Stomach (tissue), 8 donors: ENCODE measurements at regions not wholly inside any gene's neighbourhood (a gene's known extent, or its start where the extent isn't known, plus 50 kb on each side); places are given as distances from the start of the nearest gene placed in this dataset.
"Not testable (repeated sequence)": the region's sequence is repeated elsewhere in the genome, so short reads cannot be mapped to it uniquely, and the experiment has no call there.

ENCODE experiments used
- DNase-seq, 2 donors: peaks; one replicate each; pipeline versions ENCODE4 v3.0.0 to v3.0.0-alpha.2; 2013 to 2019
- H3K27ac ChIP-seq, 5 donors: fragments of 200-600 bp in 4 of 5; sonication (generic) in 4 of 5; one replicate each; pipeline ENCODE4 v1.5.1; 2013 to 2019; ENCODE audit warnings: mild to moderate bottlenecking in 1 of 5, moderate library complexity in 1 of 5
- H3K27me3 ChIP-seq, 3 donors: fragments of 200-600 bp; sonication (generic); one replicate each; pipeline ENCODE4 v1.5.1; 2017 to 2019; ENCODE audit warnings: mixed run types in 1 of 3
- H3K36me3 ChIP-seq, 4 donors: fragments of 200-600 bp; sonication (generic); 1 replicate in 3 of 4; 2 replicates in 1 of 4; pipeline ENCODE4 v1.5.1; 2016 to 2019
- H3K4me1 ChIP-seq, 4 donors: fragments of 200-600 bp; sonication (generic); one replicate each; pipeline ENCODE4 v1.5.1; 2016 to 2019
- H3K4me3 ChIP-seq, 4 donors: fragments of 200-600 bp; sonication (generic) in 3 of 4; one replicate each; pipeline ENCODE4 v1.5.1; 2016 to 2019; ENCODE audit warnings: mild to moderate bottlenecking in 1 of 4
- H3K9me3 ChIP-seq, 4 donors: fragments of 200-600 bp; sonication (generic); one replicate each; pipeline ENCODE4 v1.5.1; 2016 to 2019
- EP300 ChIP-seq: sonication (generic); formaldehyde crosslinking; IDR thresholded peaks from one replicate; pipeline ENCODE4 v1.6.1; 2017; ENCODE audit warnings: antibody characterized with exemption
- POLR2A ChIP-seq, 4 donors: fragments of 450-650 bp; IDR thresholded peaks; one replicate each; pipeline ENCODE4 v1.6.1; 2016; ENCODE audit warnings: antibody characterized with exemption in 4 of 4, control low read depth in 2 of 4, mild to moderate bottlenecking in 1 of 4, moderate library complexity in 1 of 4
- POLR2AphosphoS5 ChIP-seq, 3 donors: sonication (generic); formaldehyde crosslinking; IDR thresholded peaks; one replicate each; pipeline ENCODE4 v1.6.1; 2016; ENCODE audit warnings: antibody characterized with exemption in 3 of 3
- WGBS, 5 donors: extraction: QIAGEN DNeasy Blood & Tissue Kit in 3 of 5; methylation state at CpG; one replicate each; pipeline versions ENCODE4 v1.1.5 to v1.1.7; 2013 to 2018; 5-methylcytosine and 5-hydroxymethylcytosine counted together
- intact Hi-C: fragments of 100-400 bp; cut with DNase I; formaldehyde crosslinking; loops from one replicate; pipeline ENCODE4 v1.15.1; 2023; ENCODE audit warnings: low total_unique reads
- TF ChIP-seq, protein P1 (sequence below), 7 experiments: fragments of 450-650 bp in 4 of 7; fragments of 200-600 bp in 3 of 7; sonication (generic) in 3 of 7; IDR thresholded peaks; one replicate each; pipeline ENCODE4 v1.5.1; 2016 to 2019; ENCODE audit warnings: antibody characterized with exemption in 7 of 7, control low read depth in 2 of 7, mild to moderate bottlenecking in 1 of 7
- donor health status: healthy with polysubstance abuse.
- donor health status: Bipolar disorder and iron deficiency.
- donor health status: healthy.

DNA sequence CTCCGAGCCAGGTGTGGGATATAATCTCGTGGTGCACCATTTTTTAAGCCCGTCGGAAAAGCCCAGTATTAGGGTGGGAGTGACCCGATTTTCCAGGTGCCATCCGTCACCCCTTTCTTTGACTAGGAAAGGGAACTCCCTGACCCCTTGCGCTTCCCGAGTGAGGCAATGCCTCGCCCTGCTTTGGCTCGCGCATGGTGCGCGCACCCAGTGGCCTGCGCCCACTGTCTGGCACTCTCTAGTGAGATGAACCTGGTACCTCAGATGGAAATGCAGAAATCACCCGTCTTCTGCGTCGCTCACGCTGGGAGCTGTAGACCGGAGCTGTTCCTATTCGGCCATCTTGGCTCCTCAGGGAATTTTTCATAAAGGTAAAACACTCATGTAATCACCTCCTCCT is 63.9 kb downstream of the RWDD3 start:
- H3K36me3 ChIP-seq, H3K9me3 ChIP-seq, H3K4me3 ChIP-seq, H3K27ac ChIP-seq, intact Hi-C loops, DNase-seq, H3K4me1 ChIP-seq, H3K27me3 ChIP-seq: not testable (repeated sequence)
- WGBS, 5 donors = 92 to 98% (median 95%) methylated on average over 16 to 20 of the region's 20 CpGs

DNA sequence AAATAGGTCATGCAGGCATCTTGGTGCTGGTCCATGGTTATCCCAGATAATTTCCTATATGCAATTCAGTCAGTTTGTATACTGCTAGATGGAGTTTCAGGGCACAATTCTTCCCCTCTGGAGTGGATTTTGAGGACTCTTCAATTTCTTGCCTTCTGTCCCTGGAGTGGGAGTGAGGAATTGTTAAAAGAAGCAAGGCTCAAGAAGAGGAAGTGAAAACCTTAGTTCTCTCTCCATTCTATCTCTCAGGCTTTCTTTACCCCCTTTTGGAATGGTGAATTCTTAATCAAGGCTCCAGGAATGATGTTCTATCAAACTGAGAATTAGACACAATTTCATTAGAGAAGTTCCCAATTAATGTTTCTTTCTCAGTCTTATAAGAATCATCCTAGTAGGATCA is 67.1 kb downstream of the RWDD3 start:
- no peaks in the 10 kb centered on the region for H3K9me3 ChIP-seq

DNA sequence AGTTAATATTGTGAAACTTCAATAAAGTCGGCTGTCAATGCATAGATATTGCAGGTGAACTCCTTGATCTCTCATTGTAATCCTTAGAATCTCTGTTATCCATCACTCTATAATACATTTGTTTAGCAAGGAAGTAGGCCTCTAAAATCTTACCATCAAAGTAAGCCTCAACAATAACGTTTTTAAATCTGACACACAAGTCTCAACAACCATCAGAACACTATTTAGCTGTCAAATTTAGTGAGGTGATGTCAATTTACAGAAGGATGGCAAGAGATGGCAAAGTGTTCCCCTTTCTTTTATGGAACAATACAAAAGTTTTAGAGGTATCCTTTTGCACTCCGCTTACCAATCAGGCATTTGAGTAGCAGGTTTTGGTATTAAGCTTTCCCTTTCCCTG is 67.6 kb downstream of the RWDD3 start:
- no peaks in the 10 kb centered on the region for H3K27me3 ChIP-seq
- no peak for TF ChIP-seq EP300
- no peak for TF ChIP-seq POLR2A (IDR thresholded peaks at IDR 0.05)
- TF ChIP-seq, protein P1, sequence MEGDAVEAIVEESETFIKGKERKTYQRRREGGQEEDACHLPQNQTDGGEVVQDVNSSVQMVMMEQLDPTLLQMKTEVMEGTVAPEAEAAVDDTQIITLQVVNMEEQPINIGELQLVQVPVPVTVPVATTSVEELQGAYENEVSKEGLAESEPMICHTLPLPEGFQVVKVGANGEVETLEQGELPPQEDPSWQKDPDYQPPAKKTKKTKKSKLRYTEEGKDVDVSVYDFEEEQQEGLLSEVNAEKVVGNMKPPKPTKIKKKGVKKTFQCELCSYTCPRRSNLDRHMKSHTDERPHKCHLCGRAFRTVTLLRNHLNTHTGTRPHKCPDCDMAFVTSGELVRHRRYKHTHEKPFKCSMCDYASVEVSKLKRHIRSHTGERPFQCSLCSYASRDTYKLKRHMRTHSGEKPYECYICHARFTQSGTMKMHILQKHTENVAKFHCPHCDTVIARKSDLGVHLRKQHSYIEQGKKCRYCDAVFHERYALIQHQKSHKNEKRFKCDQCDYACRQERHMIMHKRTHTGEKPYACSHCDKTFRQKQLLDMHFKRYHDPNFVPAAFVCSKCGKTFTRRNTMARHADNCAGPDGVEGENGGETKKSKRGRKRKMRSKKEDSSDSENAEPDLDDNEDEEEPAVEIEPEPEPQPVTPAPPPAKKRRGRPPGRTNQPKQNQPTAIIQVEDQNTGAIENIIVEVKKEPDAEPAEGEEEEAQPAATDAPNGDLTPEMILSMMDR (IDR thresholded peaks at IDR 0.05) = no peak
- no peaks in the 10 kb centered on the region for H3K9me3 ChIP-seq
- DNase-seq = no peak
- H3K36me3 ChIP-seq = no peaks in the 10 kb centered on the region
- intact Hi-C loops = no loop called here
- 79 to 86% (median 83%) methylated on average over 3 of the region's 3 CpGs for WGBS, 5 donors
- H3K27ac ChIP-seq = no peak overlapping the region
- H3K4me3 ChIP-seq = no peak overlapping the region
- no peaks in the 10 kb centered on the region for H3K4me1 ChIP-seq

More for the DNA sequence above, 67.1 kb downstream of the RWDD3 start:
- Histone ChIP-seq H3K4me3 (no peak overlapping the region), H3K27me3 (no peaks in the 10 kb centered on the region), H3K27ac (no peak overlapping the region), H3K4me1 (no peaks in the 10 kb centered on the region), H3K36me3 (no peaks in the 10 kb centered on the region)
- TF ChIP-seq POLR2AphosphoS5 (IDR thresholded peaks at IDR 0.05) (no peak), EP300 (no peak), POLR2A (IDR thresholded peaks at IDR 0.05) (no peak)
- TF ChIP-seq, protein P1 (IDR thresholded peaks at IDR 0.05) = no peak
- intact Hi-C loops = no loop called here
- no peak for DNase-seq

DNA sequence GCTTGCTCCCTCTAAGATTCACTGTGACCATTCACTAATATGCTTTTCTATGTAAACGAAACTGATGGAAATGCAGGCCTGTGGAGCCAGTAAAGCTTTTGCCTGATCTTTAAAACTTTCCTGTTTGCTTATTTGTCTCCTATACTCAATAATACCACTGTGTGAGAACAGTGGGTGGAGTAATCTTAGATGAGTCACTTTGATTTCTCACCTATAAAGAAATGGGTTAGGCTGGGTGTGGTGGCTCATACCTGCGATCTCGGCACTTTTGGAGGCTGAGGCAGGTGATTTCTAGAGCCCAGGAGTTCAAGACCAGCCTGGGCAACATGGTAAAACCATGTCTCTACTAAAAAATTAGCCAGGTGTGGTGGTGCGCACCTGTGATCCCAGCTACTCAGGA is 70.8 kb downstream of the RWDD3 start:
- 62 to 83% (median 74%) methylated on average over 4 of the region's 4 CpGs for WGBS, 5 donors
- DNase-seq = no peak
- H3K27me3 ChIP-seq = peaks cover 0 to 5% (median 0%) of the 10 kb centered on the region in 3 donors
- no peaks in the 10 kb centered on the region for H3K36me3 ChIP-seq
- H3K4me1 ChIP-seq = no peaks in the 10 kb centered on the region
- intact Hi-C loops = no loop called here
- H3K4me3 ChIP-seq = no peak overlapping the region
- TF ChIP-seq, protein P1 (IDR thresholded peaks at IDR 0.05) = no peak
- TF ChIP-seq POLR2AphosphoS5 (IDR thresholded peaks at IDR 0.05) (no peak), EP300 (no peak), POLR2A (IDR thresholded peaks at IDR 0.05) (no peak)
- H3K27ac ChIP-seq = no peak overlapping the region
- H3K9me3 ChIP-seq = no peaks in the 10 kb centered on the region

DNA sequence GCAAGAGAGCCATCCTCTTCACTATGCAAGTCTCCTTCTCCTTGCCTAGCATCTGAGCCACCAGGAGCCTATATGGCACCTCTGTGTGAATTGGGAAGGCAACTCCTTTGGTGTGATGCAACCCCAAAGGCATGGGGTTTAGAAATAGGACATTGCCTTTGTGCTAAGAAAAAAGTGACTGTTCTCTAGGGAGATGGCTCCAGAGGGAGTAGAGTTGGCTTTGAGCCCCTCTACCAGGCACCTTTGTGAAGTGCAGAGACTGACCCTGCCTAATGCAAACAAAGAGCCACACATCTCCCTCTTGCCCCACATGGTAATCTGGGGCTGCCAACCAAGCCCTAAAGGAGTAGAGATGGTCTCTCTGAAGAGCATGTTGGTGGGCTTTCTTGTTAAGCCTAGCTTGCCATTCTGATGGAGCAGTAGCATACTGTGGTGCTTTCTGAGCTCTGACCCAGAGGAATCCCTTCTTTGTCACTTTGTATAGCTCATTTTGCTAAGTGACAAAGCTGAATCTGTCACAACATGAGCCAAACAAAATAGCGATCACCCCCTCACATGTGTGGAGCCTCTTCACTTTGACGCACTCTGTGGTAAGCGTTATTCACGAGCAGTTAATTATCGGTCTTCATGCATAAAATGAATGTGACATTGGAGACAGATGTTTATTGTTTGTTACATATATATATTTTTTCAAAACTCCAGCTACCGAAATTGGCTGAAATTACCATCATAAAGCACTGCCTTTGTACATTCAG is 74.4 kb downstream of the RWDD3 start:
- TF ChIP-seq, protein P1 (IDR thresholded peaks at IDR 0.05) = no peak
- TF ChIP-seq POLR2A (IDR thresholded peaks at IDR 0.05) = no peak
- peaks cover 0 to 5% (median 0%) of the 10 kb centered on the region in 3 donors for H3K27me3 ChIP-seq
- H3K36me3 ChIP-seq = no peaks in the 10 kb centered on the region
- no peak overlapping the region for H3K4me3 ChIP-seq
- H3K27ac ChIP-seq = no peak overlapping the region
- no peaks in the 10 kb centered on the region for H3K4me1 ChIP-seq
- H3K9me3 ChIP-seq = no peaks in the 10 kb centered on the region
- no peak for DNase-seq
- intact Hi-C loops = no loop called here
- 48 to 58% (median 52%) methylated on average over 6 of the region's 6 CpGs for WGBS, 5 donors
